ENCODE measurements at regions not wholly inside any gene's neighbourhood (a gene's known extent, or its start where the extent isn't known, plus 50 kb on each side); places are given as distances from the start of the nearest gene placed in this dataset.

DNA sequence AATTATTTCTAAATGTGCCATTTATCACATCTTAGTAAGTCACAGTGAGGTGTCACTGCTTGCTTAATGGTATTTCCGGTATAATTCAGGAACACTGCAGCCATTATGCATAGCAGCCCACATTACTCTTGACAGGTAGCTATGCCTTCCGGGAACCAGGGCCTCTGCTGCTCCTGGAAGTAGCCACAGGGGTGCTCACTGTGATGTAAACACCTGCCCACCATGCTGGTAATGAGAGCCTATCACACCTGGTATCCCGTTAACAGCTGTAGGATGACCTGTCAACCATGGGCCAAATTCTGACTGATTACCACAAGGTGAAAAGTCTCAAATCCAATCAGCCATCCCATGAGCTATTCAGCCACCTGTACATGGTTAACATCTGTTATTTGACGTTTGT is 647.0 kb upstream of the NXPH2 start:
- no peak overlapping the region for H3K27ac ChIP-seq (ENCODE audit: low read depth in 1 of 2, low read length in 2 of 2)
- H3K4me1 ChIP-seq (ENCODE audit: control insufficient read depth in 4 of 4, insufficient read depth in 4 of 4, low read length in 3 of 4) = no peaks in the 10 kb centered on the region
- TF ChIP-seq RAD21 (IDR thresholded peaks at IDR 0.05) (no peak), TAF1 (conservative IDR thresholded peaks at IDR 0.05) (no peak)
- TF ChIP-seq, protein P1, sequence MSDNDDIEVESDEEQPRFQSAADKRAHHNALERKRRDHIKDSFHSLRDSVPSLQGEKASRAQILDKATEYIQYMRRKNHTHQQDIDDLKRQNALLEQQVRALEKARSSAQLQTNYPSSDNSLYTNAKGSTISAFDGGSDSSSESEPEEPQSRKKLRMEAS (IDR thresholded peaks at IDR 0.05) = no peak
- TF ChIP-seq, protein P2, sequence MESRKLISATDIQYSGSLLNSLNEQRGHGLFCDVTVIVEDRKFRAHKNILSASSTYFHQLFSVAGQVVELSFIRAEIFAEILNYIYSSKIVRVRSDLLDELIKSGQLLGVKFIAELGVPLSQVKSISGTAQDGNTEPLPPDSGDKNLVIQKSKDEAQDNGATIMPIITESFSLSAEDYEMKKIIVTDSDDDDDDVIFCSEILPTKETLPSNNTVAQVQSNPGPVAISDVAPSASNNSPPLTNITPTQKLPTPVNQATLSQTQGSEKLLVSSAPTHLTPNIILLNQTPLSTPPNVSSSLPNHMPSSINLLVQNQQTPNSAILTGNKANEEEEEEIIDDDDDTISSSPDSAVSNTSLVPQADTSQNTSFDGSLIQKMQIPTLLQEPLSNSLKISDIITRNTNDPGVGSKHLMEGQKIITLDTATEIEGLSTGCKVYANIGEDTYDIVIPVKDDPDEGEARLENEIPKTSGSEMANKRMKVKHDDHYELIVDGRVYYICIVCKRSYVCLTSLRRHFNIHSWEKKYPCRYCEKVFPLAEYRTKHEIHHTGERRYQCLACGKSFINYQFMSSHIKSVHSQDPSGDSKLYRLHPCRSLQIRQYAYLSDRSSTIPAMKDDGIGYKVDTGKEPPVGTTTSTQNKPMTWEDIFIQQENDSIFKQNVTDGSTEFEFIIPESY (IDR thresholded peaks at IDR 0.05) = no peak
- WGBS = 73% methylated on average over 4 of the region's 4 CpGs
- H3K27me3 ChIP-seq (ENCODE audit: control insufficient read depth in 4 of 4, insufficient read depth in 4 of 4, low read length in 3 of 4) = no peaks in the 10 kb centered on the region
- DNase-seq (ENCODE audit: low spot score) = no peak
- no peaks in the 10 kb centered on the region for H3K36me3 ChIP-seq (ENCODE audit: control insufficient read depth in 4 of 4, insufficient read depth in 3 of 4, low read depth in 1 of 4, low read length in 3 of 4)
- no peak overlapping the region for H3K9ac ChIP-seq (ENCODE audit: low read depth in 1 of 2, low read length in 2 of 2)
- H3K4me3 ChIP-seq (ENCODE audit: low read depth in 1 of 3, low read length in 3 of 3) = no peak overlapping the region
- no peaks in the 10 kb centered on the region for H3K9me3 ChIP-seq (ENCODE audit: control insufficient read depth in 4 of 4, low read length in 3 of 4)

DNA sequence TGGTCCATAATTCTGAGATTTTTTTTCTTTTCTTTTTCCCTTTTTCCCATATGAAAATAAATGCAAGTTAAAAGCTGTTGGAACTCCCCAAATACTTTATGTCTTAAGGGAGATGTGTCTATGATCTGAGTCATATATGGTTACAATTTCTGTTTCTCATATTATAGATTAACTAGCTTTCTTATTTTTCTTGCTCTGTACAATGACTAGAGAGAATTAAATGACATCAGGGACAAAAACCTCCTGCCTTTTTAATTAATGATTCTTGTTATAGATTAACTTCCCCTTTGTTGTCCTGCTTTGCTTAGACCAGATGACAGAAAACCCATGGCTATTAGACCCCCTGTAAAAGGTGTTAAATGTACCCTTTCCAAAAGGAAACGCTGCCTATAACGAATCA is 643.9 kb upstream of the NXPH2 start:
- H3K9ac ChIP-seq (ENCODE audit: low read depth in 1 of 2, low read length in 2 of 2) = no peak overlapping the region
- WGBS = 42% methylated on average over 2 of the region's 2 CpGs
- no peaks in the 10 kb centered on the region for H3K4me1 ChIP-seq (ENCODE audit: control insufficient read depth in 4 of 4, insufficient read depth in 4 of 4, low read length in 3 of 4)
- DNase-seq (ENCODE audit: low spot score) = no peak
- TF ChIP-seq TAF1 (conservative IDR thresholded peaks at IDR 0.05) (no peak), JUND (IDR thresholded peaks at IDR 0.05) (no peak), YY1 (IDR thresholded peaks at IDR 0.05) (no peak), SP1 (IDR thresholded peaks at IDR 0.05) (no peak), NR2F2 (IDR thresholded peaks at IDR 0.05) (no peak), RXRA (IDR thresholded peaks at IDR 0.05) (no peak), FOXA2 (IDR thresholded peaks at IDR 0.05) (no peak), HNF4G (IDR thresholded peaks at IDR 0.05) (no peak), RAD21 (IDR thresholded peaks at IDR 0.05) (no peak)
- TF ChIP-seq, protein P3, sequence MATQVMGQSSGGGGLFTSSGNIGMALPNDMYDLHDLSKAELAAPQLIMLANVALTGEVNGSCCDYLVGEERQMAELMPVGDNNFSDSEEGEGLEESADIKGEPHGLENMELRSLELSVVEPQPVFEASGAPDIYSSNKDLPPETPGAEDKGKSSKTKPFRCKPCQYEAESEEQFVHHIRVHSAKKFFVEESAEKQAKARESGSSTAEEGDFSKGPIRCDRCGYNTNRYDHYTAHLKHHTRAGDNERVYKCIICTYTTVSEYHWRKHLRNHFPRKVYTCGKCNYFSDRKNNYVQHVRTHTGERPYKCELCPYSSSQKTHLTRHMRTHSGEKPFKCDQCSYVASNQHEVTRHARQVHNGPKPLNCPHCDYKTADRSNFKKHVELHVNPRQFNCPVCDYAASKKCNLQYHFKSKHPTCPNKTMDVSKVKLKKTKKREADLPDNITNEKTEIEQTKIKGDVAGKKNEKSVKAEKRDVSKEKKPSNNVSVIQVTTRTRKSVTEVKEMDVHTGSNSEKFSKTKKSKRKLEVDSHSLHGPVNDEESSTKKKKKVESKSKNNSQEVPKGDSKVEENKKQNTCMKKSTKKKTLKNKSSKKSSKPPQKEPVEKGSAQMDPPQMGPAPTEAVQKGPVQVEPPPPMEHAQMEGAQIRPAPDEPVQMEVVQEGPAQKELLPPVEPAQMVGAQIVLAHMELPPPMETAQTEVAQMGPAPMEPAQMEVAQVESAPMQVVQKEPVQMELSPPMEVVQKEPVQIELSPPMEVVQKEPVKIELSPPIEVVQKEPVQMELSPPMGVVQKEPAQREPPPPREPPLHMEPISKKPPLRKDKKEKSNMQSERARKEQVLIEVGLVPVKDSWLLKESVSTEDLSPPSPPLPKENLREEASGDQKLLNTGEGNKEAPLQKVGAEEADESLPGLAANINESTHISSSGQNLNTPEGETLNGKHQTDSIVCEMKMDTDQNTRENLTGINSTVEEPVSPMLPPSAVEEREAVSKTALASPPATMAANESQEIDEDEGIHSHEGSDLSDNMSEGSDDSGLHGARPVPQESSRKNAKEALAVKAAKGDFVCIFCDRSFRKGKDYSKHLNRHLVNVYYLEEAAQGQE (IDR thresholded peaks at IDR 0.05) = no peak
- TF ChIP-seq, protein P4, sequence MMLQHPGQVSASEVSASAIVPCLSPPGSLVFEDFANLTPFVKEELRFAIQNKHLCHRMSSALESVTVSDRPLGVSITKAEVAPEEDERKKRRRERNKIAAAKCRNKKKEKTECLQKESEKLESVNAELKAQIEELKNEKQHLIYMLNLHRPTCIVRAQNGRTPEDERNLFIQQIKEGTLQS (IDR thresholded peaks at IDR 0.05) = no peak
- TF ChIP-seq, protein P5, sequence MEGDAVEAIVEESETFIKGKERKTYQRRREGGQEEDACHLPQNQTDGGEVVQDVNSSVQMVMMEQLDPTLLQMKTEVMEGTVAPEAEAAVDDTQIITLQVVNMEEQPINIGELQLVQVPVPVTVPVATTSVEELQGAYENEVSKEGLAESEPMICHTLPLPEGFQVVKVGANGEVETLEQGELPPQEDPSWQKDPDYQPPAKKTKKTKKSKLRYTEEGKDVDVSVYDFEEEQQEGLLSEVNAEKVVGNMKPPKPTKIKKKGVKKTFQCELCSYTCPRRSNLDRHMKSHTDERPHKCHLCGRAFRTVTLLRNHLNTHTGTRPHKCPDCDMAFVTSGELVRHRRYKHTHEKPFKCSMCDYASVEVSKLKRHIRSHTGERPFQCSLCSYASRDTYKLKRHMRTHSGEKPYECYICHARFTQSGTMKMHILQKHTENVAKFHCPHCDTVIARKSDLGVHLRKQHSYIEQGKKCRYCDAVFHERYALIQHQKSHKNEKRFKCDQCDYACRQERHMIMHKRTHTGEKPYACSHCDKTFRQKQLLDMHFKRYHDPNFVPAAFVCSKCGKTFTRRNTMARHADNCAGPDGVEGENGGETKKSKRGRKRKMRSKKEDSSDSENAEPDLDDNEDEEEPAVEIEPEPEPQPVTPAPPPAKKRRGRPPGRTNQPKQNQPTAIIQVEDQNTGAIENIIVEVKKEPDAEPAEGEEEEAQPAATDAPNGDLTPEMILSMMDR (IDR thresholded peaks at IDR 0.05; ENCODE audit: low read depth, low read length, missing input control) = no peak
- TF ChIP-seq, protein P2 (IDR thresholded peaks at IDR 0.05) = no peak
- H3K4me3 ChIP-seq (ENCODE audit: low read depth in 1 of 3, low read length in 3 of 3) = no peak overlapping the region
- no peaks in the 10 kb centered on the region for H3K9me3 ChIP-seq (ENCODE audit: control insufficient read depth in 4 of 4, low read length in 3 of 4)
- no peaks in the 10 kb centered on the region for H3K27me3 ChIP-seq (ENCODE audit: control insufficient read depth in 4 of 4, insufficient read depth in 4 of 4, low read length in 3 of 4)
- H3K27ac ChIP-seq (ENCODE audit: low read depth in 1 of 2, low read length in 2 of 2) = no peak overlapping the region
- no peaks in the 10 kb centered on the region for H3K36me3 ChIP-seq (ENCODE audit: control insufficient read depth in 4 of 4, insufficient read depth in 3 of 4, low read depth in 1 of 4, low read length in 3 of 4)

Data from liver (tissue), 8 donors.